ENCODE measurements at regions not wholly inside any gene's neighbourhood (a gene's known extent, or its start where the extent isn't known, plus 50 kb on each side); places are given as distances from the start of the nearest gene placed in this dataset.

DNA sequence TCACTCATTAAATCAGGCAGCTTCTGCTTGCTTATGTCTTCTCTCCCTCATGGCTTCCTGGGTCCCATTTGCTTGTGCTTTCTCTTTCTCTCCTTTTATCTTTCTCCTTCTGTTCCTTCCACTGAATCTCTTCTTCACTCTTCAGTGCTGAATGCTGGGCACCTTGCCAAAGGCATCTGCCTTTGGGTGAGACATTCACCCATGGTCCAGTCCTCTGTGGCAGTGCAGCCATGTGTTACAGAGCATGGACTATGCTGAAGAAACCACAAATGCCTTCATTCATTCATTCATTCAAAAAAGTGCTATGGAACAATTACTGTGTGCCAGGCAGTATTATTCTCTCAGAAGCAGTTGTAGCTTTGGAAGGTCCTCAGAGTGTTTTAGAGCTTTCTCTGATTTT lies 344.4 kb upstream of the STXBP6 start:
- H3K27ac ChIP-seq (ENCODE audit: insufficient read depth, low read depth, low read length): peak overlapping the region; percentile 85
- DNase-seq (ENCODE audit: low read depth, low spot score): no peak
- H3K79me2 ChIP-seq (ENCODE audit: control insufficient read depth, insufficient read depth, low read length): no peaks in the 10 kb centered on the region
- H3K4me3 ChIP-seq (replicated peaks in 1 of 3; ENCODE audit: insufficient read depth in 1 of 3, low read depth in 1 of 3, low read length in 3 of 3): no peak overlapping the region
- dilution Hi-C loops (cut with MboI; ENCODE audit: extremely low pct_ligation_motif_present, low sequenced_read_pairs): no loop called here
- FAIRE-seq: no peak
- no peaks in the 10 kb centered on the region for H4K20me1 ChIP-seq (replicated peaks; ENCODE audit: control insufficient read depth, extremely low read depth, insufficient read depth, low read length)
- H3K9me1 ChIP-seq (replicated peaks; ENCODE audit: control insufficient read depth, extremely low read depth, insufficient read depth, low read length): no peaks in the 10 kb centered on the region
- H3K27me3 ChIP-seq (ENCODE audit: control insufficient read depth in 2 of 2, insufficient read depth in 2 of 2, low read length in 2 of 2): no peaks in the 10 kb centered on the region
- CTCF ChIA-PET: interaction anchor here (0.6 to 10.2 kb wide), 4 partner anchors 15 to 588 kb away, joined by 3 to 413 read pairs (median 3); no protein-coding TSS in a partner anchor
- peak overlapping the region; percentile 53 for H3K9ac ChIP-seq (replicated peaks; ENCODE audit: extremely low read depth, insufficient read depth, low read length)
- H3K4me1 ChIP-seq (ENCODE audit: control insufficient read depth, extremely low read depth, insufficient read depth, low read length): peaks cover 55% of the 10 kb centered on the region
- H2AFZ ChIP-seq (ENCODE audit: low read depth, low read length): no peak overlapping the region
- POLR2A ChIA-PET: no interaction called here
- no peaks in the 10 kb centered on the region for H3K9me3 ChIP-seq (replicated peaks; ENCODE audit: control insufficient read depth, insufficient read depth, low read length)
- H3K4me2 ChIP-seq (ENCODE audit: insufficient read depth, low read length): peak overlapping the region; percentile 63
- H3K36me3 ChIP-seq (ENCODE audit: control insufficient read depth in 2 of 2, extremely low read depth in 1 of 2, insufficient read depth in 2 of 2, low read length in 2 of 2): no peaks in the 10 kb centered on the region
- BruUV-seq (replicated peaks): TSS peak; percentile 59
- TF ChIP-seq FOS (IDR thresholded peaks at IDR 0.05; ENCODE audit: borderline replicate concordance, insufficient read depth, low read length) (no peak), EZH2 (IDR thresholded peaks at IDR 0.05; ENCODE audit: borderline replicate concordance, low read depth, low read length, severe bottlenecking) (no peak), GATA2 (IDR thresholded peaks at IDR 0.05; ENCODE audit: insufficient read depth, insufficient read length, low read depth, low read length) (no peak), JUN (IDR thresholded peaks at IDR 0.05; ENCODE audit: borderline replicate concordance, insufficient read depth, insufficient read length, low read depth) (no peak), POLR2AphosphoS5 (IDR thresholded peaks at IDR 0.05; ENCODE audit: insufficient read depth, low read depth, low read length) (no peak), MYC (IDR thresholded peaks at IDR 0.05; ENCODE audit: low read depth, low read length) (no peak), POLR2A (IDR thresholded peaks at IDR 0.05; ENCODE audit: low read depth, low read length) (no peak)
- TF ChIP-seq, protein P1, sequence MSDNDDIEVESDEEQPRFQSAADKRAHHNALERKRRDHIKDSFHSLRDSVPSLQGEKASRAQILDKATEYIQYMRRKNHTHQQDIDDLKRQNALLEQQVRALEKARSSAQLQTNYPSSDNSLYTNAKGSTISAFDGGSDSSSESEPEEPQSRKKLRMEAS (IDR thresholded peaks at IDR 0.05; ENCODE audit: insufficient read depth, insufficient read length): no peak
- TF ChIP-seq, protein P2, sequence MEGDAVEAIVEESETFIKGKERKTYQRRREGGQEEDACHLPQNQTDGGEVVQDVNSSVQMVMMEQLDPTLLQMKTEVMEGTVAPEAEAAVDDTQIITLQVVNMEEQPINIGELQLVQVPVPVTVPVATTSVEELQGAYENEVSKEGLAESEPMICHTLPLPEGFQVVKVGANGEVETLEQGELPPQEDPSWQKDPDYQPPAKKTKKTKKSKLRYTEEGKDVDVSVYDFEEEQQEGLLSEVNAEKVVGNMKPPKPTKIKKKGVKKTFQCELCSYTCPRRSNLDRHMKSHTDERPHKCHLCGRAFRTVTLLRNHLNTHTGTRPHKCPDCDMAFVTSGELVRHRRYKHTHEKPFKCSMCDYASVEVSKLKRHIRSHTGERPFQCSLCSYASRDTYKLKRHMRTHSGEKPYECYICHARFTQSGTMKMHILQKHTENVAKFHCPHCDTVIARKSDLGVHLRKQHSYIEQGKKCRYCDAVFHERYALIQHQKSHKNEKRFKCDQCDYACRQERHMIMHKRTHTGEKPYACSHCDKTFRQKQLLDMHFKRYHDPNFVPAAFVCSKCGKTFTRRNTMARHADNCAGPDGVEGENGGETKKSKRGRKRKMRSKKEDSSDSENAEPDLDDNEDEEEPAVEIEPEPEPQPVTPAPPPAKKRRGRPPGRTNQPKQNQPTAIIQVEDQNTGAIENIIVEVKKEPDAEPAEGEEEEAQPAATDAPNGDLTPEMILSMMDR (IDR thresholded peaks at IDR 0.05; ENCODE audit: extremely low read depth in 1 of 2, insufficient read depth in 1 of 2, low read depth in 1 of 2, low read length in 2 of 2): no peak
- intact Hi-C loops (cut with micrococcal nuclease): loop anchor here (5.0 to 10.0 kb wide), 2 partner anchors 733 to 950 kb away; partner anchors contain the start of gene SDR39U1
